Endothelial cell of umbilical vein (primary cell): ENCODE measurements at regions not wholly inside any gene's neighbourhood (a gene's known extent, or its start where the extent isn't known, plus 50 kb on each side); places are given as distances from the start of the nearest gene placed in this dataset.
"Not testable (repeated sequence)": the region's sequence is repeated elsewhere in the genome, so short reads cannot be mapped to it uniquely, and the experiment has no call there.

Source experiments
- BruUV-seq: library from RNA; stranded (reverse); fragments of 400-500 nt; replicated peaks from 2 replicates; lab custom pipeline; 2021; lab: Mats Ljungman, UMichigan
- CTCF ChIA-PET: fragments of 300-600, 350-600 bp; sonication (Branson Sonifier 250); formaldehyde crosslinking; loops from one replicate; lab custom pipeline; 2021; ENCODE audit warnings: antibody characterized with exemption, inconsistent platforms; lab: Charles Lee
- POLR2A ChIA-PET: fragments of 300-600, 350-600 bp; sonication (Branson Sonifier 250); formaldehyde crosslinking; loops from one replicate; lab custom pipeline; 2021; ENCODE audit warnings: antibody characterized with exemption, inconsistent platforms; lab: Charles Lee
- DNase-seq: peaks from one replicate; pipeline ENCODE4 v3.0.0-alpha.2; 2011; ENCODE audit warnings: low read depth, low spot score
- FAIRE-seq: peaks from 2 replicates; lab custom pipeline; 2011; peaks lifted over from hg19 to GRCh38; lab: Jason Lieb, UNC
- H2AFZ ChIP-seq: 2 replicates; pipeline ENCODE4 v1.6.0; 2012; ENCODE audit warnings: low read depth, low read length, control low read depth, inconsistent platforms
- H3K27ac ChIP-seq: 2 replicates; pipeline ENCODE4 v1.5.1; 2011; ENCODE audit warnings: low read depth, mild to moderate bottlenecking, control low read depth, low read length, moderate library complexity; ENCODE audit not compliant: insufficient read depth
- H3K27me3 ChIP-seq, 2 experiments: 2 replicates each; pipeline versions ENCODE4 v1.6.0 to v1.6.1; 2011; ENCODE audit warnings: low read length in 2 of 2, mixed read lengths in 1 of 2; ENCODE audit not compliant: control insufficient read depth in 2 of 2, insufficient read depth in 2 of 2
- H3K36me3 ChIP-seq, 2 experiments: 2 replicates in 1 of 2; 3 replicates in 1 of 2; pipeline ENCODE4 v1.5.1; 2011; ENCODE audit warnings: low read length in 2 of 2, mild to moderate bottlenecking in 1 of 2, moderate library complexity in 1 of 2; ENCODE audit not compliant: control insufficient read depth in 2 of 2, insufficient read depth in 2 of 2; ENCODE audit errors: extremely low read depth in 1 of 2
- H3K4me1 ChIP-seq: 3 replicates; pipeline ENCODE4 v1.5.1; 2011; ENCODE audit warnings: mild to moderate bottlenecking, low read length; ENCODE audit not compliant: control insufficient read depth, insufficient read depth; ENCODE audit errors: extremely low read depth
- H3K4me2 ChIP-seq: 2 replicates; pipeline ENCODE4 v1.6.1; 2011; ENCODE audit warnings: low read length, control low read depth, mixed read lengths; ENCODE audit not compliant: insufficient read depth
- H3K4me3 ChIP-seq, 3 experiments: fragments of 200-600 bp in 1 of 3; sonication (generic), shearing (Covaris generic) in 1 of 3; replicated peaks in 1 of 3; 2 replicates each; pipeline ENCODE4 v1.5.1; 2011 to 2016; ENCODE audit warnings: control low read depth in 3 of 3, low read length in 3 of 3, mild to moderate bottlenecking in 2 of 3, inconsistent platforms in 1 of 3, low read depth in 1 of 3, moderate library complexity in 1 of 3; ENCODE audit not compliant: insufficient read depth in 1 of 3
- H3K79me2 ChIP-seq: 2 replicates; pipeline ENCODE4 v1.6.0; 2012; ENCODE audit warnings: low read length, inconsistent platforms; ENCODE audit not compliant: control insufficient read depth, insufficient read depth
- H3K9ac ChIP-seq: replicated peaks from 2 replicates; pipeline ENCODE3; 2011; ENCODE audit warnings: low read length, control low read depth; ENCODE audit not compliant: insufficient read depth; ENCODE audit errors: extremely low read depth
- H3K9me1 ChIP-seq: replicated peaks from 3 replicates; pipeline ENCODE4 v1.6.0; 2011; ENCODE audit warnings: mild to moderate bottlenecking, low read length; ENCODE audit not compliant: control insufficient read depth, insufficient read depth; ENCODE audit errors: extremely low read depth
- H3K9me3 ChIP-seq: replicated peaks from 2 replicates; pipeline ENCODE4 v1.5.1; 2012; ENCODE audit warnings: low read length, inconsistent platforms; ENCODE audit not compliant: control insufficient read depth, insufficient read depth
- H4K20me1 ChIP-seq: replicated peaks from 2 replicates; pipeline ENCODE3; 2011; ENCODE audit warnings: mild to moderate bottlenecking, low read length; ENCODE audit not compliant: control insufficient read depth, insufficient read depth; ENCODE audit errors: extremely low read depth
- EZH2 ChIP-seq: IDR thresholded peaks from 2 replicates; pipeline ENCODE4 v1.6.1; 2012; ENCODE audit warnings: borderline replicate concordance, low read depth, mild to moderate bottlenecking, moderate library complexity, low read length, inconsistent platforms; ENCODE audit not compliant: severe bottlenecking
- FOS ChIP-seq: IDR thresholded peaks from 2 replicates; pipeline ENCODE4 v1.6.1; 2011; ENCODE audit warnings: mild to moderate bottlenecking, low read length, moderate library complexity, borderline replicate concordance; ENCODE audit not compliant: insufficient read depth
- GATA2 ChIP-seq: IDR thresholded peaks from 2 replicates; pipeline ENCODE4 v1.7.0; 2011; ENCODE audit warnings: low read depth, mild to moderate bottlenecking, moderate library complexity, mixed read lengths, low read length; ENCODE audit not compliant: insufficient read length, insufficient read depth
- JUN ChIP-seq: IDR thresholded peaks from 2 replicates; pipeline ENCODE4 v1.6.1; 2011; ENCODE audit warnings: borderline replicate concordance, low read depth; ENCODE audit not compliant: insufficient read length, insufficient read depth
- MYC ChIP-seq: IDR thresholded peaks from one replicate; pipeline ENCODE4 v1.6.1; 2011; ENCODE audit warnings: mild to moderate bottlenecking, low read depth, low read length
- POLR2A ChIP-seq: IDR thresholded peaks from 2 replicates; pipeline ENCODE4 v1.6.1; 2012; ENCODE audit warnings: low read depth, mild to moderate bottlenecking, control low read depth, low read length
- POLR2AphosphoS5 ChIP-seq: IDR thresholded peaks from 2 replicates; pipeline ENCODE4 v1.6.1; 2012; ENCODE audit warnings: low read depth, mild to moderate bottlenecking, control low read depth, low read length, moderate library complexity; ENCODE audit not compliant: insufficient read depth
- dilution Hi-C: fragments of 300-500 bp; cut with MboI; formaldehyde crosslinking; loops from one replicate; pipeline ENCODE4 v1.15.0; 2019; ENCODE audit warnings: low sequenced_read_pairs; ENCODE audit not compliant: extremely low pct_ligation_motif_present
- intact Hi-C: fragments of 100-400 bp; cut with micrococcal nuclease; formaldehyde crosslinking; loops from one replicate; pipeline ENCODE4 v1.10.0; 2022
- TF ChIP-seq, protein P1 (sequence below): IDR thresholded peaks from 2 replicates; pipeline ENCODE4 v1.6.1; 2011; ENCODE audit not compliant: insufficient read depth, insufficient read length
- TF ChIP-seq, protein P2 (sequence below), 2 donors: IDR thresholded peaks; 1 replicate in 1 of 2; 2 replicates in 1 of 2; pipeline ENCODE4 v1.5.1; 2011; ENCODE audit warnings: low read length in 2 of 2, mild to moderate bottlenecking in 2 of 2, moderate library complexity in 2 of 2, control low read depth in 1 of 2, inconsistent platforms in 1 of 2, low read depth in 1 of 2; ENCODE audit not compliant: insufficient read depth in 1 of 2; ENCODE audit errors: extremely low read depth in 1 of 2

DNA sequence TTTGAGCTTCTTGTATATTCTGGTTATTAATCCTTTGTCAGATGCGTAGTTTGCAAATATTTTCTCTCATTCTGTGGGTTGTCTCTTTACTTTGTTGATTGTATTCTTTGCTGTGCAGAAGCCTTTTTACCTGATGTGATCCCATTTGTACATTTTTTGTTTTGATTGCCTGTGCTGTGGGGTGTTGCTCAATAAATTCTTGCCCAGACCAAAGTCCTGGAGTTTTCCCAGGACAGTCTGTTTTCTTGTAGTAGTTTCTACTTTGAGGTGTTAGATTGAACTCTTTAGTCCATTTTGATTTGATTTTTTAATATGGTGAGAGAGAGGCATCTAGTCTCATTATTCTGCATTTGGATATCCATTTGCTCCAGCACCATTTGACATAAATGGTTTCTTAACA lies 588.7 kb upstream of the MBL2 start:
- Histone ChIP-seq H4K20me1 (no peaks in the 10 kb centered on the region), H3K4me3 (no peak overlapping the region), H3K9ac (no peak overlapping the region), H3K79me2 (no peaks in the 10 kb centered on the region), H3K4me2 (no peak overlapping the region), H3K9me3 (no peaks in the 10 kb centered on the region), H3K36me3 (no peaks in the 10 kb centered on the region), H3K27me3 (no peaks in the 10 kb centered on the region), H3K4me1 (no peaks in the 10 kb centered on the region), H3K27ac (no peak overlapping the region), H2AFZ (no peak overlapping the region), H3K9me1 (no peaks in the 10 kb centered on the region)
- intact Hi-C loops (no loop called here), dilution Hi-C loops (no loop called here)
- CTCF ChIA-PET: no interaction called here
- FAIRE-seq (no peak), DNase-seq (no peak)
- no TSS peak for BruUV-seq
- no peak for TF ChIP-seq JUN
- TF ChIP-seq POLR2AphosphoS5: no peak
- no peak for TF ChIP-seq MYC
- TF ChIP-seq, protein P1, sequence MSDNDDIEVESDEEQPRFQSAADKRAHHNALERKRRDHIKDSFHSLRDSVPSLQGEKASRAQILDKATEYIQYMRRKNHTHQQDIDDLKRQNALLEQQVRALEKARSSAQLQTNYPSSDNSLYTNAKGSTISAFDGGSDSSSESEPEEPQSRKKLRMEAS: no peak
- no peak for TF ChIP-seq POLR2A
- no peak for TF ChIP-seq EZH2
- TF ChIP-seq, protein P2, sequence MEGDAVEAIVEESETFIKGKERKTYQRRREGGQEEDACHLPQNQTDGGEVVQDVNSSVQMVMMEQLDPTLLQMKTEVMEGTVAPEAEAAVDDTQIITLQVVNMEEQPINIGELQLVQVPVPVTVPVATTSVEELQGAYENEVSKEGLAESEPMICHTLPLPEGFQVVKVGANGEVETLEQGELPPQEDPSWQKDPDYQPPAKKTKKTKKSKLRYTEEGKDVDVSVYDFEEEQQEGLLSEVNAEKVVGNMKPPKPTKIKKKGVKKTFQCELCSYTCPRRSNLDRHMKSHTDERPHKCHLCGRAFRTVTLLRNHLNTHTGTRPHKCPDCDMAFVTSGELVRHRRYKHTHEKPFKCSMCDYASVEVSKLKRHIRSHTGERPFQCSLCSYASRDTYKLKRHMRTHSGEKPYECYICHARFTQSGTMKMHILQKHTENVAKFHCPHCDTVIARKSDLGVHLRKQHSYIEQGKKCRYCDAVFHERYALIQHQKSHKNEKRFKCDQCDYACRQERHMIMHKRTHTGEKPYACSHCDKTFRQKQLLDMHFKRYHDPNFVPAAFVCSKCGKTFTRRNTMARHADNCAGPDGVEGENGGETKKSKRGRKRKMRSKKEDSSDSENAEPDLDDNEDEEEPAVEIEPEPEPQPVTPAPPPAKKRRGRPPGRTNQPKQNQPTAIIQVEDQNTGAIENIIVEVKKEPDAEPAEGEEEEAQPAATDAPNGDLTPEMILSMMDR (IDR thresholded peaks at IDR 0.05; ENCODE audit: extremely low read depth in 1 of 2, insufficient read depth in 1 of 2, low read depth in 1 of 2, low read length in 2 of 2): no peak
- no peak for TF ChIP-seq FOS
- TF ChIP-seq GATA2: no peak
- POLR2A ChIA-PET: no interaction called here

DNA sequence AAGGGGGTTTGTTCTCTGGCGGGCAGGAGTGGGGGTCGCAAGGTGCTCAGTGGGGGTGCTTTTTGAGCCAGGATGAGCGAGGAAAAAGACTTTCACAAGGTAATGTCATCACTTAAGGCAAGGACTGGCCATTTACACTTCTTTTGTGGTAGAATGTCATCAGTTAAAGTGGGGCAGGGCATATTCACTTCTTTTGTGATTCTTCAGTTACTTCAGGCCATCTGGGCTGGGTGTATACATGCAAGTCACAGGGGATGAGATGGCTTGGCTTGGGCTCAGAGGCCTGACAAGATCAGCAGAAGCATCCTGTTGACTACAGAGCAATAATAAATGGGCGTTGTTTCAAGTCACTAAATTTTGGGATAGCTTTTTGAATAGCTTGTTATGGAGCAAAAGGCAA lies 586.4 kb upstream of the MBL2 start:
- dilution Hi-C loops, H2AFZ ChIP-seq, H3K4me1 ChIP-seq, H3K9me3 ChIP-seq, FAIRE-seq, intact Hi-C loops, H3K9ac ChIP-seq, H3K27ac ChIP-seq, CTCF ChIA-PET, H3K9me1 ChIP-seq, H4K20me1 ChIP-seq, H3K79me2 ChIP-seq, POLR2A ChIA-PET, H3K36me3 ChIP-seq, H3K4me3 ChIP-seq, BruUV-seq, H3K27me3 ChIP-seq, H3K4me2 ChIP-seq, DNase-seq: not testable (repeated sequence)
